ENCODE measurements at regions not wholly inside any gene's neighbourhood (a gene's known extent, or its start where the extent isn't known, plus 50 kb on each side); places are given as distances from the start of the nearest gene placed in this dataset.

- peak overlapping the region; percentile 89 for H3K27ac ChIP-seq
- TF ChIP-seq, protein P1, sequence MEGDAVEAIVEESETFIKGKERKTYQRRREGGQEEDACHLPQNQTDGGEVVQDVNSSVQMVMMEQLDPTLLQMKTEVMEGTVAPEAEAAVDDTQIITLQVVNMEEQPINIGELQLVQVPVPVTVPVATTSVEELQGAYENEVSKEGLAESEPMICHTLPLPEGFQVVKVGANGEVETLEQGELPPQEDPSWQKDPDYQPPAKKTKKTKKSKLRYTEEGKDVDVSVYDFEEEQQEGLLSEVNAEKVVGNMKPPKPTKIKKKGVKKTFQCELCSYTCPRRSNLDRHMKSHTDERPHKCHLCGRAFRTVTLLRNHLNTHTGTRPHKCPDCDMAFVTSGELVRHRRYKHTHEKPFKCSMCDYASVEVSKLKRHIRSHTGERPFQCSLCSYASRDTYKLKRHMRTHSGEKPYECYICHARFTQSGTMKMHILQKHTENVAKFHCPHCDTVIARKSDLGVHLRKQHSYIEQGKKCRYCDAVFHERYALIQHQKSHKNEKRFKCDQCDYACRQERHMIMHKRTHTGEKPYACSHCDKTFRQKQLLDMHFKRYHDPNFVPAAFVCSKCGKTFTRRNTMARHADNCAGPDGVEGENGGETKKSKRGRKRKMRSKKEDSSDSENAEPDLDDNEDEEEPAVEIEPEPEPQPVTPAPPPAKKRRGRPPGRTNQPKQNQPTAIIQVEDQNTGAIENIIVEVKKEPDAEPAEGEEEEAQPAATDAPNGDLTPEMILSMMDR (conservative IDR thresholded peaks at IDR 0.05), result no peak
- peak; percentile 73 for TF ChIP-seq ZFX (IDR thresholded peaks at IDR 0.05)
These were observed 64.0 kb upstream of the DUSP5 start for GRCh38 chr10:110433740-110434139.

DNA sequence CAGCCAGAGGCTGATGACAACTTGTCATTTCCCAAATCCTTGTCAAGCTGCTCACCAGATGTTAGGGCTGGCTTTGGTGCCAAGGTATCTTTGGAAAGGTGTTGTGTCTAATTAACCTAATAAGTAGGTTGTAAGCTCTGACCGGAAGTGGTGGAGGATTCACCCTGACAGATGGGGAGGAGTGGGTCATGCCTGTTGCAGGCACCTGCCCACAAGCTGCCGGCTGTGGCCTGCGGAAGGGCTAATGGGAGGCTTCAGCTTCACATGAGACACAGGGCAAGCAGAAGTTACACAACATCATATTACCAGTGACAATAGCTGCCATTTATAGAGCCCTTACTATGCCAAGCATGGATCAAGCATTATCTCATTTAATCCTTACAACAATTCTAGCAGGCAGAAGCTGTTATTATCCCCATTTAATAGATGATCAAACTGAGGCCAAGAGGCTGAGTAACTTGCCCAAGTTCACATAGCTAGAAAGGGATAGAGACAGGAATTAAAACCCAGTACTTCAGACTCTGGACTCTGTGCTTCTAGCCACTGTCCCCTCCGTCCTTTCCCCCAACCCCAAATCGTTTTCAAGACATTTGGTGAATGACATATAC lies 63.1 kb upstream of the DUSP5 start:
- TF ChIP-seq ZFX (IDR thresholded peaks at IDR 0.05), result no peak
- TF ChIP-seq, protein P1 (conservative IDR thresholded peaks at IDR 0.05), result no peak
- peak overlapping the region; percentile 89 for H3K27ac ChIP-seq

DNA sequence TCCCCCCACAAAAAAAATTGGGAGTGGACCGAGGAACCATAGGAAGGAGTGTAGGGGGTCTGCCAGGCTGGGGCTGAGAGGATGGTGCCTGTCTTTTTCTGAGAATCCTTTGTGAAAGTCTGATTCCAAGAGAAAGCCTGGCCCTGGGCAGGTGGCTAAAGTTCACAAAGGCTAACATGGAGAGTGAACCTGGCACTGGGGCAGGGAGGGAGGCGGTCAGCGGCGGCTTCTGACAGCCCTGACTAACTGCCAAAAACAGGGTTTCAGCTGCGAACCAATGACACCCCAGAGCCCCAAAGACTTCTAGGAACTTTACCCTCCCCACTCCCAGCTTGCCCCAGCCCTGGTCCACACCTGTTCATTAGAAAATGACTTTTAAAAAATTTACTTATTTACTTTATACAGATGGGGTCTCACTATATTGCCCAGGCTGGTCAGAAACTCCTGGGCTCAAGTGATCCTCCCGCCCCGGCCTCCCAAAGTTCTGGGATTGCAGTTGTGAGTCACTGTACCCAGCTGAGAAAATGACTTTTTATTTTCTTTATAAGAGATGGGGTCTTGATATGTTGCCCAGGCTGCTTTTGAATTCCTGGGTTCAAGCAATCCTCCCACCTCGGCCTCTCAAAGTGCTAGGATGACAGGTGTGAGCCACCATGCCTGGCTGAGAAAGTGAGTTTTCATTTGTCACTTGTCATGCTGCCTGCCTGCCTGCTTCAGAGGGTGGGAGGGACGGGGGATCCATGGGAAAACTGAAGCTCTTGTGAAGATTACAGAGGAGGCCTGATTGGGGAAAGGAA lies 61.0 kb upstream of the DUSP5 start:
- TF ChIP-seq, protein P1 (conservative IDR thresholded peaks at IDR 0.05), result no peak
- no peak for TF ChIP-seq ZFX (IDR thresholded peaks at IDR 0.05)
- H3K27ac ChIP-seq, result no peak overlapping the region

DNA sequence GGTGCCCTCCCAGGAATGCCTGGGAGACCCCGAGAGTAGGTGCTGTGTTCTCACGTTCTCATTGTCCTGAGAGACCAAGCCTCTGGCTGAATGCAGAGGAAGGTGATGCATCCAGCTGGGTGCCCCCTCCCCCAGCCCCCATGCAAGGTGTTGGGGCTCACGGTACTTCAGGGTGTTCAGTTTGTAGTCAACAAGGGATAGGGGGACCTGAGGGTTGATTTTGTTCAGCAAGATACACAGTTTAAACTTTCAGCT lies 60.4 kb upstream of the DUSP5 start:
- no peak overlapping the region for H3K27ac ChIP-seq
- no peak for TF ChIP-seq ZFX (IDR thresholded peaks at IDR 0.05)
- TF ChIP-seq, protein P1 (conservative IDR thresholded peaks at IDR 0.05), result no peak

DNA sequence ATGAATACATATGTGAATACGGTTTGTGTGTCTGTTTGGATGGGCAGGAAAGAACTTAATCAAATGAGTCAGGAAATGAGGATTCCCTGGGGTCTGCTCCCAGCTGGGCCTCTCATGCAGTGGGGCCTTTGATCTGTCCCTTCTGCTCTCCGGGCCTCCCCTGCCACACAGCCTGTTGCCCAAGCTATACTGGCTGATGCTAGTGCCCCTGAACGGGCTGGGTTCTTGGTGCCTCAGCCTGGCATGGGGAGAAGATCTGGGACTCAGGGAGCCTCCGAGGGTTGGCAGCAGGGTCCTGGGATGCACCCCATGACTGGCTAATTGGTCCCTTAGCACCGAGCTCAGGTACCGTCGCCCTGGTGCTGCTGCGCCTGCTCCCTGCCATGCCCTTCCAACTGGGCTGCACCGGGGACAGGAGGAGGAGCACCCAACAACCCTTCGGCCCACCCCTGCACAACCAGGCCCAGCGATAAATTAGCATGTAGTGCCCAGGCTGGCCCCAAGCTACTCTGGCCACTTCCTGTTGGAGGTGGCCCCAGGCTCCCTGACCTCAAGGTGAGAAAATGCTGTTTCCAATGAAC lies 59.9 kb upstream of the DUSP5 start:
- TF ChIP-seq, protein P1 (conservative IDR thresholded peaks at IDR 0.05), result no peak
- TF ChIP-seq ZFX (IDR thresholded peaks at IDR 0.05), result no peak

DNA sequence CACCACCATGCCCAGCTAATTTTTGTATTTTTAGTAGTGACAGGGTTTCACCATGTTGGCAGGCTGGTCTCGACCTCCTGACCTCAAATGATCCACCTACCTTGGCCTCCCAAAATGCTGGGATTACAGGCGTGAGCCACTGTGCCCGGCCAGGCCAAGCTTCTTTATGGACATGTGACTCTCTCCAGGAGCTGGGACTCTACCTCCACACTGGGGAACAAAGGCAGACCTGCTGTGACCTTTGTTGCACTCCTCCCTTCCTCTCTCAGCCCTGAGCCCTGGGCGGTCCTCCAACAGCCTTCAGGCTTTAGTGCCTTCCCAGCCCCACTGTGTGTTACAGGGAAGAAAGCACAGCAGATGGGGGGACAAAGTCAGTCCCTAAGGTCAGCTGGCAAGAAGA lies 55.0 kb upstream of the DUSP5 start:
- no peak overlapping the region for H3K27ac ChIP-seq
- no peak for TF ChIP-seq ZFX (IDR thresholded peaks at IDR 0.05)
- TF ChIP-seq, protein P1 (conservative IDR thresholded peaks at IDR 0.05), result no peak

More for the DNA sequence above, 59.9 kb upstream of the DUSP5 start:
- no peak overlapping the region for H3K27ac ChIP-seq

- no peak overlapping the region for H3K27ac ChIP-seq
These were observed 54.3 kb upstream of the DUSP5 start for GRCh38 chr10:110443239-110444003.

More at GRCh38 chr10:110443239-110444003, 54.3 kb upstream of the DUSP5 start:
- TF ChIP-seq, protein P1 (conservative IDR thresholded peaks at IDR 0.05), result no peak
- TF ChIP-seq ZFX (IDR thresholded peaks at IDR 0.05), result no peak
